Stimulated activated CD8-positive, alpha-beta memory T cell treated with anti-CD3 and anti-CD28 coated beads, Interleukin-2, amount 100 ng/mL, for 48 hours (primary cell): ENCODE measurements at regions not wholly inside any gene's neighbourhood (a gene's known extent, or its start where the extent isn't known, plus 50 kb on each side); places are given as distances from the start of the nearest gene placed in this dataset.
"Not testable (repeated sequence)": the region's sequence is repeated elsewhere in the genome, so short reads cannot be mapped to it uniquely, and the experiment has no call there.

Experiments used
- DNase-seq, 2 donors: peaks; one replicate each; pipeline ENCODE4 v3.0.0-alpha.2; 2020; ENCODE audit warnings: low read depth in 2 of 2

DNA sequence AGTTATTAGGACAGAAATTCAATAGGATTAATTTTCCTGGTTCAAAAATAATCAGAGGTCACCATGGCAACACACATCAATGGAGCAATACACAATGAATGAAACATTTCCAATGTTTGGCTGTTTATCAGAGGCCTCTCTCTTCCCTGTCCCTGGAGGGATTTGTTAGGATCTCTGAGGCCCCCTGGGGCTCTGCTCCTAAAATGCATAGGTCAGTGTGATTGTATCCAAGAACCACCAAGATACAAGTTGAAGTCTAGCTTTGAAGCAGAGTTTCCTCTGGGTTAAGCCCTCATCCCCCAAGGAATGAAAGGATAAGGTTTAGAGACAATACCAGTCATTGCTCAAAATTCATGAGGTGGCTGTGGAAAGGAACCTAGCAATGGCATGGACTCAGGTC lies 561.2 kb upstream of the C16orf82 start:
- no peak for DNase-seq

DNA sequence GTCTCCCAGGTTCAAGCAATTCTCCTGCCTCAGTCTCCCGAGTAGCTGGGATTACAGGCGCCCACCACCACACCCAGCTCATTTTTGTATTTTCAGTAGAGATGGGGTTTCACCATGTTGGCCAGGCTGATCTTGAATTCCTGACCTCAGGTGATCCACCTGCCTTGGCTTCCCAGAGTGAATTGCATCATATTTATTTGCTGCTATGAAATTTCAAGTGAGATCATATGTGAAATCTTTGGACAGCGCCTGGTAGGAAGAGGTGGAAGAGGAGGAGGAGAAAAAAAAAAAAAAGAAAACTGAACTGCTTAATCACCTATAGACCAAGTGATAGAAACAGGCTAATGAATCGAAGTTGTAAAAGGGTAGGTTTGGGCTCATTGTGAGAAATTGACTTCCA lies 557.8 kb upstream of the C16orf82 start:
- DNase-seq = not testable (repeated sequence)

DNA sequence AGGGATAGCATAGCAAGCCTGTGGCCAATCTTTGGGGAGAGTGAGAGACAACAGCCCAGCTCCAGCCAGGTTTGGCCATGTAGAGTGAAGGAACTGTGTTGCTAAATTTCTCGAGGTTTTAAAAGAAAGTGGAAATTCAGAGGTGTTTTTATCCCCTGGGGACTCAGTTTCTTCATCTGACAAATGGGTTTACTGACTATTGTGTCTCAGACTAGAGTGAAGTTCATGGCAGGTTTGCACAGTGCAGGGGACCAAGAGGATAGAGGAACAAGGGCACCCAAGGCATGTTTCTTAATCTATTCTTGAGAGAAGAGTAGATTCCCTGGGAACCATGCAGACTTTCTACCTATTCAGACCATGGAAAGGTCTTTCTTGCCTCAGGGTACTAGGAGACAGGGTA lies 555.8 kb upstream of the C16orf82 start:
- DNase-seq = no peak

DNA sequence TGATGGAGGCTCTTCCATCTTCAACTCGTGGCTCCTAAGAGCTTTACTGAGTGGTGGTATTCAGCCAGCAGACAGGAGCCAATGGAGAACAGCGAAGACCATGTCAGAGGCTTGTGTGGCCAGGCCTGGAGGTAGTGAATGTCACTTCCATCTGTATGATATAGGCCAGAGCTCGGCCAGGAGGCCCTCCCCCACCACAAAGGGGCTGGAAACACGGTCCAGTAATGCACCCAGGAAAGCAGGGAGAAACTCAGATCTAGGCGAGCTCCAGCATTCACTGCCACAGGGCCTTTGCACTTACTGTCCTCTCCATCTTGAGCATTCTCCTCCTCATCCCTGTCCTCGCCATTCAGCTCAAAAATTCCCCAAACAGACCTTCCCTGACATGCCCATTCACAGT lies 555.3 kb upstream of the C16orf82 start:
- no peak for DNase-seq

DNA sequence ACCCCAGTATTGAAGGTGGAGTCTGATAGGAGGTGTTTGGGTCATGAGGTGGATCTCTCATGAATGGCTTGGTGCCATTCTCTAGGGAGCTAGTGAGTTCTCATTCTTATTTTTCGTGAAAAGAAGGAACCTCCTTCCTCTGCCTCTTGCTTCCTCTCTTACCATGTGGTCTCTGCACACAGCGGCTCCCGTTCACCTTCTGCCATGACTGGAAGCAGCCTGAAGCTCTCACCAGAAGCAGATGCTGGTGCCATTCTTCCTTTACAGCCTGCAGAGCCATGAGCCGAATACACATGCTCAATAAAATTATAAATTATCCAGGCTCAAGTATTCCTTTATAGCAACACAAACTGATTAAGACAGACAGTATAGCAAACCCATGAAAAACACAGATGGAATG lies 545.1 kb upstream of the C16orf82 start:
- DNase-seq = no peak

DNA sequence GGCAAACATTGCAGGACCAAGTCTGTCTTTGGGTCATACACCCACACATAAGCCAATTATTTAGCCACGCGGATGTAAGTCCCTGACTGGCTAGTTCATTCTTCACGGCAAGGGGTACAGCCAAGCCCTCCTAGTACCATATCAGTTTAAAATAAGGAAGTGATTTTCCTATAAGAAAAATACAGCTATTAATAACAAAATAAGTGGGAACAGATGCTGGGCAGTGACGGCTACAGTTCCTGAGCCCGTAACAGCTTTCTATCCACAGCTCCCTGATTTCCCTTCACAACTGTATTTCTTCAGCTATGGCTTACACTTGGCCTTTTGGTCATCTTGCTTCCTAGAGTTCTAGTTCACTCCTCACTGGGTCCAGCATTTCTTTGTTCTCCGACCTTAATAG lies 542.4 kb upstream of the C16orf82 start:
- DNase-seq = no peak

DNA sequence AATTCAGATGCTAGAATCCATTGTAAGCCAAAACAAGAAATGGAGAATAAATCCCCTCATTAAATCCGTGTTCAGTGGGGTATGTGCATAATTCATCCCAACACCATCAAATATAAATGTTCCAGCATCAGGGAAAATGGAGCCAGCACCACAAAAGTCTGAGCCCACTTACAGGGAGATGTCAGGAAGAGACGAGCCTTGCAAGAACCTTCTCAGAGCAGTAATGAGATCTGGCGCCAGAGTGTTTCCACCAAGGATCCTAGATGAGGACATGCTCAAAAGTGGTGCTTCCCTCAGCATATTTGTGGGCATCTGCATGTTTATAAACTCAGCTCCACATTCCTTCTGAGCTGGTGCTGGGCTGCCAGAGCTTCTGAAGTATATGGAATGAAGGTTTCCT lies 541.9 kb upstream of the C16orf82 start:
- DNase-seq = no peak

DNA sequence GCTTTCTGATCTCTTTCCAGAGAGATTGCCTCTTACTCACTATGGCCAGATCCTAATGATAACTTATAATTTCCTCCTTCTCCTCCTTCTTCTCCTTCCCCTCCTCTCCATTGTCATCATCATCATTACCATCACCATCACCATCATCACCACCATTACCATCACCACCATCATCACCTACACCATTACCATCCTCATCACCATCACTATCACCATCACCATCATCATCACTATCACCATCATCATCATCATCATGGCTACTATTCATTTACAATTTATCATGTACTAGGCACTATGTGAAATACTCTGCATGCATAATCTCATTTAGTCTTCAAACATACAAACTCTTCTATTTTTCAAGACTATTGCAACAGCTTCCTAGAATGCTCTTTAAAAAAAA lies 540.9 kb upstream of the C16orf82 start:
- DNase-seq = no peak

DNA sequence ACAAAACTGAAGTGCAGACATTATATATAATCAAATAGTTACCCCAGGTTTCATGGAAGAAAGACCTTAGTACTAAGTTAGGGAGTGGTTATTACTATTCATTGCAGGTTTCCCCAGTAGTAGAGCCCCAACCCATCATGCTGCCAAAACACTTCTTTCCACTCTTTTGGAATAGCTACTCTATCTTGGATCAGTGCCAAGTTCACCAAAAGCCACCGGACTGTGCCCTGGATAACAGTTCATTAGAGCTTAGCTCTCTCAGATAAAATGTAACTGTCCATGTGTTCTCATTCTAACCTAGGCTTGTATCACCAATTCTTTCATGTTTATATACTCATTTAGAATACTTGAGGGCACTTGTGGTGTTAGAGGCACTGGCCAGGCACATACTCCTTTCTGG lies 540.1 kb upstream of the C16orf82 start:
- DNase-seq = no peak

DNA sequence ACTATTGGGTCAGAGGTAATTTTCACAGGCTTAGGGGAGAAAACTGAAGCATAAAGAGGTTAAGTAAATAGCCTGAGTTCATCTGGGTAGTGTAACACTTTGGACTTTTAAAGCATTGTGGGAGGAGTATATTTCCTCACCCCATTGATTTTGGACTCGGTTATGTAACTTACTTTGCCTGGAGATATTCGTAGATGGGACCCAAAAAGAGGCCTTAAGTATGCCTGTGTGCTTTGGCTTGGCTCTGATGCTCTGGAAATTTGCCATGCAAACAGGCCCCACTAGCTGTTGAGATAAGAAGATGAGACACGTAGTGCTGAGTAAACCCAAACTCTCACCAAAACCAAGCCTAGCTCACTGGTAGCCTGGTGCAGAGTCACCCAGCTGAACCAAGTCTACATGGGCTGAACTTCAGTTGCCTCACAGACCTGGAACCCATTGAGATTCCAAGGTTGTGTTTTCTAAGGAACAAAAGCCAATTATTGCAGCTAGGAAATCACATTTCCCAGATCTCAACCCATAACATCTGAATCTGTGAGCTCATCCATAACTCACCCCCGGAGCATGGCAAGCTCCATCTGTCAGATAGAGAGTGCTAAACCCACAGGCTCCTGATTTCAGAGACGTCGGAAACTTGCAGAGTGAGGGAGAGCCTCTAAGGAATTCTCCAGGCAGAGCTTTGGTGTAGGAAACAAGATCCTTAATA lies 536.0 kb upstream of the C16orf82 start:
- DNase-seq = no peak

DNA sequence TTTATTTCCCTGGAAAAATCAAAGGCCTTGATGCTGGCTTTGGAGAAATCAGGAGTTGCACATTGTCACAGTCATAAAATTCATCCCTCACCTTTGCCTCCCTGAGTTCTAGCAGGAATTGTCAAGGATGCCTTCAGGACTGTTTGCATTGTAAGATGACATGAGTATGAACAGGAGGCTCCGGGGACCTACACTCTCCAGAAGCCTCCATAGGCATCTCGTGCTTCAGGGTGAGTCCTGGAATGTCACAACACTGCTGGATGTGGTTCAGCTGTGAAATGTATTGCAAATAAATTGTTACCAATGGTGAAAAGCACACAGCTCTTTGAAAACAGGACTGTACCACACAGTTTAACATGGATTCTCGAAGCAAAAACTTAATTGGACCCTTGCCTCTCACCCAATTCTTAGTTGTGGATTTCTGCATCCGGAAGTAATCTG lies 535.4 kb upstream of the C16orf82 start:
- DNase-seq = no peak

DNA sequence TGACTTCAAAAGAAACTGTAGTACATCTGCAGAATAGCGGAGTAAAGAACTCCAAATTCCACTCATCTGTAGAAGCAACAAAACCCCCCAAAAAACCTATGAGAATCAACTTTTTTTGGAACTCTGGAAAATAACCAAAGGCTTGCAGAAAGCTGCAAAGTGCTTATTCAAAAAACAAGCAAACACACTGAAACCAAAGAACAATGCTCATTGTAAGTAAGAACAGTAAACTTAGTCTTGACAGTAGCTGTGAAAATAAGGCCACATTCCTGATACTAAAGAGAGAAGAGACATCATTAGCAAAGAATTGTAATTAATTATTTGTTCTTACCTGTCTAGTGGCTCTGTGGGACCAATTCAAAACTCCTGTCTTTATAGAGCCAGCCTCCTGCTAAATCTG lies 534.3 kb upstream of the C16orf82 start:
- DNase-seq = no peak

DNA sequence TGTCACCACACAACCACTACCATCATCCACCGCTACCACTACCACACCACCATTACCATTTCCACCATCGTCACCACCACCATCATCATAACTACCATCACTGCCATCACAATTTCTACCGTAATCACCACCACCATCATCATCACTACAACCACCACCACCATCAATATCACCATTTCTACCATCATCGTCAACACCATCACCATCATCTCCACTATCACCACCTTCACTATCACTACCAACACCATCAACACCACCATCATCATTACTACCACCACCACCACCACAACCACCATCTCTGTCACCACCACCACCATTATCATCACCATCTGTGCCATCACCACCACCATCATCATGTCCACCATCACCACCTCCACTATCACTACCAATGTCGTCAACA lies 524.5 kb upstream of the C16orf82 start:
- no peak for DNase-seq

DNA sequence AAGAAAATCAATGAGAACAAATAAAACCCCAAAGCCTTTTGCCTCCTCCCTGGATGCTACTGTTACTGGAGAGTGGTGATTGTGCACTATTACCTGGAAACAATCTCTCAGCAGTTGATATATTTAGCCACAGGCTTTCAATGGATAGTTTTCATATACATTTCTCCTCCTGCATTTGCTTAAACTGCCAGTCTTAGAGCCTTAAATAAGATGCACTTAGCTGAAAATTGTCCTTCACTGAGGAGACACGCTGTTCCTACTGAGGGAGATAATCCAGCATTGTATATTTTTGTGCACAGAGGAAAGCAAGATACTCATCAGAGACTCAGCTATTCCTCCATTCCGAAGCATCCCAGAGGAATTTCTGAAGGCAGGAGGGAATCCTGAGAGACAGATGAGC lies 520.2 kb upstream of the C16orf82 start:
- DNase-seq = no peak

DNA sequence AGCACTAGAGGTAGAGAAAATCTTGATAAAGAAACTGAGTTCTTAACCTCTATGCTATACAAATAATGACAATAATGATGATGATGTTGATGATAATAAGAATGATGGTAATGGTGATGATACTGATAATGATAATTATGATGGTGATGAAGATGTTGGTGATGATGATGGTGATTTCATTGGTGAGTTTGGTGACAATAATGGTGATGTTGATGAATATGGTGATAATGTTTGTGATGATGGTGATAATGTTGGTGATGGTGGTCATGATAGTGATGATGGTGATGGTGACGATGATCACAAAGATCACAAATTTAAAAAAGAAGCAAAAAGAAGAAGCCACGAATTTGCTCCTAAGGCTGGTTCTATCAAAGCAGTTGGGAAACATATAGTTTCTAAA lies 519.0 kb upstream of the C16orf82 start:
- no peak for DNase-seq

DNA sequence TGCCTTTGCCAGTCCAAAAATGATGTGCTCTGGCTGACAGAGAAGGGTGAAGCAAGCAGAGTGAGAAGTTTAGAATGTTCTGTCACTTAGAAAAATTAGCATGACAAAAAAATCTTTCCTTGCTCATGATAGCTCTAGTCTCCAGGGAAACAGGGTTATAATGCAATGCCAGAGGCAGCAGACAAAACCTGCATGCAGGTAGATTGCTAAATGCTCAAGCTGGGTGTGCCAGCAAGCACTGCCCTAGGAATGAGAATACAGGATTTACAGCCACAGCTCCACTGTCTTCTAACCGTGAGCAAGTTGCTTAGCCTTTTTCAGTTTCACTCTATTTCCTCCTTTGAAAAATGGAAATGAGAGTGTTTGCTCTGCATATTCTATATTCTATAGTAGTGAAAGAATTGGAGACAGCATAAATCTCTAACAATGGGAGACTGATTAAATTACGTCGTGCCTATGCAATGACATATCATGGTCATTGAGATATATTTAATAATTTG lies 516.6 kb upstream of the C16orf82 start:
- no peak for DNase-seq

DNA sequence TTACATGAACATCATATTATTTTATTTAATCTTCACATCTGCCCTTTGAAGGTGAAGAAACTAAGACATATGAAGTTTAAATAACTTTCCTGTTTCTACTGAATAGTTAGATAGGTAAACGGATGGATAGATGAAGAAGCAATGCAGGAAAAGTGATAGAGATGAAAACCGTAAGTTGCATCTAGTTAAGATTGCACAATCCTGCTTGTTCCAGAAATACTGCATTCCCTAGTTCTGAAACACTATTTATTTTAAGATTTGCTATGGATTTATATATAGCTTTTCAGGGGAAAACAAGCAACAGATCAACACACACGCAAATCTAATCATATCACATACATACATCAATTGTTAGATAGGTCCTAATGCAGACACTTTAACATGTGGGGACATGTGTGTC lies 512.7 kb upstream of the C16orf82 start:
- no peak for DNase-seq

DNA sequence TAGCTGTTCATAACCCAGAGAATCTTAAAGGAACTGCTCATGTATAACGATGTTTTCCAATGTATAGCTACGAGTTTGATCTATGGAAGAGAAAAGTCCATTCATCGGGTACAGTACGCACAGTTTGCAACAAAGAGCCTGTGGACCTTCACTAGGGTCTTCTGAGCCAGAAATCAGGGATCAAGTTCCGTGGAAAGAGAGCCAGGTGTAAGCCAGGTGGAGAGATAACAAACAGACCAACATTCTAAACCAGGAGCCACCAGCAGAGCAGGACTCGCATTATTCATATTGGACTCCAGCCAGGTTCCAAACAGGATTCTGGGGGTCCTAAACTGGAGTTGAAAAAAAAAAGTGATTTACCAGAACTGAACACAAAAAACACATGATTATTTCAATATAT lies 505.4 kb upstream of the C16orf82 start:
- DNase-seq = no peak

DNA sequence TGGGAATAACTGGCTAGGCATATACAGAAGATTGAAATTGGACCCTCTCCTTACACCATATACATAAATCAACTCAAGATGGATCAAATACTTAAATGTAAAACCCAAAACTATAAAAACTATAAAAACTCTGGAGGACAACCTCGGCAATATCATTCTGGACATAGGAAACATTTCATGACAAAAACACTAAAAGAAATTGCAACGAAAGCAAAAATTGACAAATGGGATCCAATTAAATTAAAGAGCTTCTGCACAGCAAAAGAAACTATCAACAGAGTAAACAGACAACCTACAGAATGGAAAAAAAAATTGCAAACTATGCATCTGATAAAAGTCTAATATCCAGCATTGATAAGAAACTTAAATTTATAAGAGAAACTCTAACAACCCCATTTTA lies 503.7 kb upstream of the C16orf82 start:
- DNase-seq = no peak

DNA sequence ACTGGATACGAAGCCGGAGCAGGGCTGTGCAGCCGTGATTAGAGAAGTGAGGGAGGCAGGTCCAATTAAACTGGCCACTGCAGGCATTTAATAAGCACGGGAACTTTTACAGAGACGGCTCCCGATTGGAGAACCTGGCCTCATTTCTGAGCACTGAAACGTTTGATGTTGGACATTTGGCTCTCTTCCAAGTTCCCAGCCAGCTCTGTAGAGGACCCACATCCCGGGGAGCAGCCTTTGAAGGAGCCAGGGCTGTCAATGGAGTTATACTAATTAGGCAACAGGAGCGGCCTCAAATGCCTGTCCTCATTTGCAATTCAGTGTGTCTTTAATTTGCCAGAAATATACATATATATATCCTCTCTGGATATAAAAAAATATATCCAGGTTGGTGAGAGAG lies 499.4 kb upstream of the C16orf82 start:
- no peak for DNase-seq

DNA sequence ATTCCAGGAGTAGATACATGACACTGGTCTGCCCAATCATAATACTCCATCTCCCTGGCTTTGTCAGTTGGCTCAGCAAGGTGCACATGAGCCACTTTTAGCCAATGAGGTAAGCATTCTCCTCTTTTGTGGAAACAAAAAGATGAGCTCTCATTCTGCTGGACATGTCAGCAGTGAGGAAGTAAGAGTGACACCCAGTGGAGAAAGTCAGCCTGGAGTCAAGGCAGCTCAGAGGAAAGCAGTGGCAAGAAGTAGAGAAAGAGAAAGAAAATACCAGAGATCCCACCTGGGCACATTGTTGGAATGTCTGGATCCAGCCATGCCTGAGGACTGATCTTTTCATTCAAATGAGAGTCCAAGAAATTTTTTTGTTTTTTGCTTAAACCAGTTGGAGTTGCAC lies 496.9 kb upstream of the C16orf82 start:
- DNase-seq = no peak

DNA sequence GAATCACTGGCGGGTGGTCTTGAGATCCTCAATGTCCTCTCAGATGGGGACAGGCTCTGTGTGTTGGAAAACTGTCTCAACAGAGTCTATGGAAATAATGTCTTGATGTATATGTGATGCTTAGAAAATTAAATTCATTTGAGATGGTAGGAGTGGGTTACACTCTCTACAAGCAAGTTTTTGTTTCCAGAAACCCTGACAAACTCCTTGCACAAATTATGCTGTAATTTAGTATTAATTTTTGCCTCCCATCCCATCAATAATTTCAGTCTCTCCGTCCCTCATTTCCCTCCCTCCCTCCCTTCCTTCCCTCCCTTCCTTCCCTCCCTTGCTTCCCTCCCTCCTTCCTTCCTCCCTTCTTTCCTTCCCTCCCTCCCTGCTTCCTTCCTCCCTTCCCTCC lies 488.0 kb upstream of the C16orf82 start:
- no peak for DNase-seq

DNA sequence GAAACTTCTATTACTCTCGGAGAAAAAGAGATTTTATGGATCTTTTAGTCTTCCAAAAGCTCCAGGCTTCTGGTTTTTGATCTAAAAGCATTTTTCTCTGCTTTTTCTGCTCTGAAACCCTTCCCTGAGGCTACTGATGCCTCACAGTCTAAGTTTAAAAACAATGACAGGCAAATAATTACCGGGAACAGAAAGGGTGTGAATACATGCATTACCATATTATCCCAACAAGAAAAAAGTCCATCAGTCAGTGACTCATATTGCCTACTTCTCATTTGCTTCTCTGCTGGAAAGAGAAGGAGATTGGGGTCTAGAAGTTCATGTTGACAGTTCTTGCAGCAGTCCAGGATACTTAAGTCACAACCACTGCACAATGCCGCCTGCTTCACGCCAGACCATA lies 482.9 kb upstream of the C16orf82 start:
- no peak for DNase-seq

DNA sequence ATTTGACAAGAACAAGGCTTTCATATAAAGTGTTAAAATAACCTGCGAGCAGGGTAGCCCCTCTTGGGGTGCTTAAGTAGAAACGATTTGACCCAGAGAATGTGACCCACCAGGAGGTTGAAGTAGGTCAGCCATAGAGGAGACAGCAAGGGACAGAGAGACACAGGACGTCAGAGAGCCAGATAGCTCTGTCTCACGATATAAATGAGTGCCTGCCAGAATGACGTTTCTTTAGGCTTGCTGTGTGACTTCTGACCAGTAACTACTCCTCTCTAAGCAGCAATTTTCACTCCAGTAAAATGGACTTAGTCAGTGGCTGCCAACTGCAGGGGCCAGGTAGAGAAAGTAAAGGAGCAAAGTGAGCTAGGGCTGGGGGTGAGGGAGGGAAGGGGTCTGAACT lies 473.0 kb upstream of the C16orf82 start:
- no peak for DNase-seq
